Panc1 (cell line): ENCODE measurements at regions not wholly inside any gene's neighbourhood (a gene's known extent, or its start where the extent isn't known, plus 50 kb on each side); places are given as distances from the start of the nearest gene placed in this dataset.

Experiments
- ATAC-seq: fragments of 200-7000 bp; cut with Tn5 transposase; 2 replicates; pipeline ENCODE4 v1.9.1; 2020; ENCODE audit warnings: mild to moderate bottlenecking, moderate library complexity
- BruUV-seq: library from RNA; stranded (reverse); fragments of 400-500 nt; replicated peaks from 2 replicates; lab custom pipeline; 2021; lab: Mats Ljungman, UMichigan
- CTCF ChIA-PET: fragments of 300-600 bp; sonication (Branson Sonifier 250); formaldehyde crosslinking; loops from one replicate; lab custom pipeline; 2022; ENCODE audit warnings: antibody characterized with exemption; lab: Charles Lee
- POLR2A ChIA-PET: fragments of 300-600 bp; sonication (Branson Sonifier 250); formaldehyde crosslinking; loops from one replicate; lab custom pipeline; 2022; ENCODE audit warnings: antibody characterized with exemption; lab: Charles Lee
- DNase-seq: peaks from one replicate; pipeline ENCODE4 v3.0.0-alpha.2; 2010; ENCODE audit warnings: low read depth, low spot score
- H3K27ac ChIP-seq: 2 replicates; pipeline ENCODE4 v1.5.1; 2011; ENCODE audit warnings: mild to moderate bottlenecking, low read length, inconsistent platforms
- H3K27me3 ChIP-seq: fragments of 200-500 bp; sonication (Bioruptor generic); 2 replicates; pipeline ENCODE4 v1.6.0; 2014; ENCODE audit warnings: low read length, inconsistent platforms; ENCODE audit not compliant: control insufficient read depth, insufficient read depth
- H3K36me3 ChIP-seq: fragments of 200-500 bp; sonication (Bioruptor generic); 2 replicates; pipeline ENCODE4 v1.5.1; 2014; ENCODE audit warnings: inconsistent platforms, mild to moderate bottlenecking, low read length, moderate library complexity; ENCODE audit not compliant: control insufficient read depth, insufficient read depth
- H3K4me1 ChIP-seq: 2 replicates; pipeline ENCODE4 v1.5.1; 2011; ENCODE audit warnings: inconsistent platforms, mild to moderate bottlenecking, low read length, moderate library complexity; ENCODE audit not compliant: control insufficient read depth, insufficient read depth
- H3K4me3 ChIP-seq, 2 experiments: 2 replicates each; pipeline ENCODE4 v1.5.1; 2011 to 2012; ENCODE audit warnings: low read depth in 2 of 2, low read length in 2 of 2, mild to moderate bottlenecking in 2 of 2, inconsistent platforms in 1 of 2, moderate library complexity in 1 of 2
- H3K9me3 ChIP-seq: fragments of 200-500 bp; sonication (Bioruptor generic); 2 replicates; pipeline ENCODE4 v1.5.1; 2014; ENCODE audit warnings: low read depth, mild to moderate bottlenecking, inconsistent platforms, low read length, moderate library complexity; ENCODE audit not compliant: control insufficient read depth, insufficient read depth
- CTCF ChIP-seq: fragments of 450-650 bp; IDR thresholded peaks from 2 replicates; pipeline ENCODE4 v1.5.1; 2017; ENCODE audit warnings: mild to moderate bottlenecking
- POLR2AphosphoS5 ChIP-seq: IDR thresholded peaks from 2 replicates; pipeline ENCODE4 v1.6.1; 2012; ENCODE audit warnings: mild to moderate bottlenecking, low read depth, low read length, moderate library complexity
- SIN3A ChIP-seq: IDR thresholded peaks from 2 replicates; pipeline ENCODE4 v1.6.1; 2012; ENCODE audit warnings: low read depth, mild to moderate bottlenecking, low read length, moderate library complexity, borderline replicate concordance; ENCODE audit not compliant: insufficient read depth
- TCF7L2 ChIP-seq: IDR thresholded peaks from 2 replicates; pipeline ENCODE4 v1.6.1; 2011; ENCODE audit warnings: mild to moderate bottlenecking, low read depth, low read length, inconsistent platforms
- in situ Hi-C: cut with HindIII; loops from 2 replicates; pipeline ENCODE4 v1.10.0; 2016; ENCODE audit warnings: low sequenced_read_pairs, low pct_unique_long_range_greater_than_20kb
- intact Hi-C: fragments of 100-400 bp; cut with micrococcal nuclease; formaldehyde crosslinking; loops from one replicate; pipeline ENCODE4 v1.10.0; 2022; ENCODE audit not compliant: unreplicated experiment
- TF ChIP-seq, protein P1 (sequence below), 2 experiments: IDR thresholded peaks; 2 replicates each; pipeline ENCODE4 v1.6.1; 2011 to 2012; ENCODE audit warnings: low read depth in 2 of 2, control low read depth in 1 of 2, low read length in 1 of 2, mild to moderate bottlenecking in 1 of 2, moderate library complexity in 1 of 2; ENCODE audit not compliant: insufficient read depth in 1 of 2

- BruUV-seq, result no TSS peak
- DNase-seq (no peak), ATAC-seq (no peak)
- Histone ChIP-seq H3K4me1 (no peaks in the 10 kb centered on the region), H3K9me3 (no peaks in the 10 kb centered on the region), H3K4me3 (no peak overlapping the region), H3K27ac (no peak overlapping the region), H3K27me3 (no peaks in the 10 kb centered on the region), H3K36me3 (no peaks in the 10 kb centered on the region)
- in situ Hi-C loops, result no loop called here
- CTCF ChIA-PET, result no interaction called here
- POLR2A ChIA-PET, result no interaction called here
- intact Hi-C loops, result no loop called here
- no peak for TF ChIP-seq POLR2AphosphoS5
- no peak for TF ChIP-seq CTCF
- TF ChIP-seq TCF7L2, result no peak
- TF ChIP-seq SIN3A, result no peak
- TF ChIP-seq, protein P1, sequence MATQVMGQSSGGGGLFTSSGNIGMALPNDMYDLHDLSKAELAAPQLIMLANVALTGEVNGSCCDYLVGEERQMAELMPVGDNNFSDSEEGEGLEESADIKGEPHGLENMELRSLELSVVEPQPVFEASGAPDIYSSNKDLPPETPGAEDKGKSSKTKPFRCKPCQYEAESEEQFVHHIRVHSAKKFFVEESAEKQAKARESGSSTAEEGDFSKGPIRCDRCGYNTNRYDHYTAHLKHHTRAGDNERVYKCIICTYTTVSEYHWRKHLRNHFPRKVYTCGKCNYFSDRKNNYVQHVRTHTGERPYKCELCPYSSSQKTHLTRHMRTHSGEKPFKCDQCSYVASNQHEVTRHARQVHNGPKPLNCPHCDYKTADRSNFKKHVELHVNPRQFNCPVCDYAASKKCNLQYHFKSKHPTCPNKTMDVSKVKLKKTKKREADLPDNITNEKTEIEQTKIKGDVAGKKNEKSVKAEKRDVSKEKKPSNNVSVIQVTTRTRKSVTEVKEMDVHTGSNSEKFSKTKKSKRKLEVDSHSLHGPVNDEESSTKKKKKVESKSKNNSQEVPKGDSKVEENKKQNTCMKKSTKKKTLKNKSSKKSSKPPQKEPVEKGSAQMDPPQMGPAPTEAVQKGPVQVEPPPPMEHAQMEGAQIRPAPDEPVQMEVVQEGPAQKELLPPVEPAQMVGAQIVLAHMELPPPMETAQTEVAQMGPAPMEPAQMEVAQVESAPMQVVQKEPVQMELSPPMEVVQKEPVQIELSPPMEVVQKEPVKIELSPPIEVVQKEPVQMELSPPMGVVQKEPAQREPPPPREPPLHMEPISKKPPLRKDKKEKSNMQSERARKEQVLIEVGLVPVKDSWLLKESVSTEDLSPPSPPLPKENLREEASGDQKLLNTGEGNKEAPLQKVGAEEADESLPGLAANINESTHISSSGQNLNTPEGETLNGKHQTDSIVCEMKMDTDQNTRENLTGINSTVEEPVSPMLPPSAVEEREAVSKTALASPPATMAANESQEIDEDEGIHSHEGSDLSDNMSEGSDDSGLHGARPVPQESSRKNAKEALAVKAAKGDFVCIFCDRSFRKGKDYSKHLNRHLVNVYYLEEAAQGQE (IDR thresholded peaks at IDR 0.05; ENCODE audit: insufficient read depth in 1 of 2, low read depth in 2 of 2, low read length in 1 of 2), result no peak
Observed at GRCh38 chr2:117762454-117762853, 52.0 kb upstream of the DDX18 start.

DNA sequence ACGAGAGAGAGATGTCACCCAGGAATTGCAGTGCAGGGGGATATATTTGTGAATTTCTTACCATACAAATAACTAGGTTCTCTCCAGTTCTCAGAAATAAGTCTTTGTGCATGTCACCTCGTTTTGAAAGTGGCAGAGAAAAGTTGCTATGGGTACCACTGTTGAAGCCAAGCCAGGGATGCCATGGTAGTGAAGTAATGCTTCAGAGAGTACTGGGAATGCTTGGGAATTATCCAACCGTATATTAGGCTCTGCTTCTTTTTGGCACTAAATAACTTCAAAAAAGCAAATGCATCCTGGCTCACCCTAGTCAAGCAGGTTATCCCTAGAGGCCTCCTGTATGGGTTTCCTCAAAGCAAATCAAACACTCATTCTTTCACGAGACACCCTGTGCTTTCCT is 50.7 kb upstream of the DDX18 start:
- H3K4me3 ChIP-seq, result no peak overlapping the region
- H3K4me1 ChIP-seq, result no peaks in the 10 kb centered on the region
- DNase-seq (no peak), ATAC-seq (no peak)
- no peaks in the 10 kb centered on the region for H3K27me3 ChIP-seq
- ChIA-PET POLR2A (interaction anchor here (0.5 kb wide), 1 partner anchor 461 kb away, joined by 3 read pairs; no protein-coding TSS in a partner anchor), CTCF (no interaction called here)
- H3K9me3 ChIP-seq, result no peaks in the 10 kb centered on the region
- no TSS peak for BruUV-seq
- TF ChIP-seq POLR2AphosphoS5 (no peak), CTCF (no peak)
- no peak overlapping the region for H3K27ac ChIP-seq
- no peaks in the 10 kb centered on the region for H3K36me3 ChIP-seq
- intact Hi-C loops (no loop called here), in situ Hi-C loops (no loop called here)
